ENCODE measurements at regions not wholly inside any gene's neighbourhood (a gene's known extent, or its start where the extent isn't known, plus 50 kb on each side); places are given as distances from the start of the nearest gene placed in this dataset.

- Mint-ChIP-seq H3K9me3 (peaks cover 1% of the 10 kb centered on the region), H3K27me3 (ENCODE audit: low read depth) (no peaks in the 10 kb centered on the region), H3K4me1 (peaks cover 27% of the 10 kb centered on the region), H3K36me3 (ENCODE audit: low read depth) (no peaks in the 10 kb centered on the region), H3K27ac (peak overlapping the region in 2 of 3 experiments; percentile 29 to 60), H3K4me3 (no peak overlapping the region)
- TF ChIP-seq CTCF (IDR thresholded peaks at IDR 0.05; ENCODE audit: unreplicated experiment in 3 of 3), result no peak
Measured at GRCh38 chr11:130613396-130613795, 165.0 kb downstream of the ADAMTS15 start.

- Mint-ChIP-seq H3K9me3 (peaks cover 5% of the 10 kb centered on the region), H3K27me3 (ENCODE audit: low read depth) (no peaks in the 10 kb centered on the region), H3K4me1 (peaks cover 18% of the 10 kb centered on the region), H3K36me3 (ENCODE audit: low read depth) (no peaks in the 10 kb centered on the region), H3K27ac (no peak overlapping the region), H3K4me3 (no peak overlapping the region)
- no peak for TF ChIP-seq CTCF (IDR thresholded peaks at IDR 0.05; ENCODE audit: unreplicated experiment in 3 of 3)
Measured at GRCh38 chr11:130614591-130614990, 166.1 kb downstream of the ADAMTS15 start.

GRCh38 chr11:130615561-130615960, 167.1 kb downstream of the ADAMTS15 start:
- peaks cover 8% of the 10 kb centered on the region for H3K9me3 Mint-ChIP-seq
- no peak for TF ChIP-seq CTCF (IDR thresholded peaks at IDR 0.05; ENCODE audit: unreplicated experiment in 3 of 3)
- H3K4me3 Mint-ChIP-seq, result no peak overlapping the region
- no peaks in the 10 kb centered on the region for H3K36me3 Mint-ChIP-seq (ENCODE audit: low read depth)
- H3K27ac Mint-ChIP-seq, result no peak overlapping the region
- peaks cover 10% of the 10 kb centered on the region for H3K4me1 Mint-ChIP-seq
- H3K27me3 Mint-ChIP-seq (ENCODE audit: low read depth), result no peaks in the 10 kb centered on the region

GRCh38 chr11:130616573-130616972, 168.1 kb downstream of the ADAMTS15 start:
- Mint-ChIP-seq H3K4me1 (peaks cover 1% of the 10 kb centered on the region), H3K9me3 (peaks cover 8% of the 10 kb centered on the region), H3K27ac (no peak overlapping the region), H3K4me3 (no peak overlapping the region), H3K27me3 (ENCODE audit: low read depth) (peaks cover under 1% of the 10 kb centered on the region), H3K36me3 (ENCODE audit: low read depth) (no peaks in the 10 kb centered on the region)
- TF ChIP-seq CTCF (IDR thresholded peaks at IDR 0.05; ENCODE audit: unreplicated experiment in 3 of 3), result no peak

- Mint-ChIP-seq H3K27me3 (ENCODE audit: low read depth) (peaks cover 4% of the 10 kb centered on the region), H3K4me3 (no peak overlapping the region), H3K4me1 (peaks cover 5% of the 10 kb centered on the region), H3K36me3 (ENCODE audit: low read depth) (no peaks in the 10 kb centered on the region), H3K9me3 (peaks cover 8% of the 10 kb centered on the region), H3K27ac (no peak overlapping the region)
- no peak for TF ChIP-seq CTCF (IDR thresholded peaks at IDR 0.05; ENCODE audit: unreplicated experiment in 3 of 3)
Measured at GRCh38 chr11:130617001-130617400, 168.6 kb downstream of the ADAMTS15 start.

GRCh38 chr11:130620548-130620947, 172.1 kb downstream of the ADAMTS15 start:
- Mint-ChIP-seq H3K4me3 (no peak overlapping the region), H3K27ac (no peak overlapping the region), H3K27me3 (ENCODE audit: low read depth) (peaks cover 9% of the 10 kb centered on the region), H3K9me3 (peaks cover 8% of the 10 kb centered on the region), H3K4me1 (peaks cover 30% of the 10 kb centered on the region), H3K36me3 (ENCODE audit: low read depth) (no peaks in the 10 kb centered on the region)
- TF ChIP-seq CTCF (IDR thresholded peaks at IDR 0.05; ENCODE audit: unreplicated experiment in 3 of 3), result no peak
